ENCODE measurements at regions not wholly inside any gene's neighbourhood (a gene's known extent, or its start where the extent isn't known, plus 50 kb on each side); places are given as distances from the start of the nearest gene placed in this dataset.

DNA sequence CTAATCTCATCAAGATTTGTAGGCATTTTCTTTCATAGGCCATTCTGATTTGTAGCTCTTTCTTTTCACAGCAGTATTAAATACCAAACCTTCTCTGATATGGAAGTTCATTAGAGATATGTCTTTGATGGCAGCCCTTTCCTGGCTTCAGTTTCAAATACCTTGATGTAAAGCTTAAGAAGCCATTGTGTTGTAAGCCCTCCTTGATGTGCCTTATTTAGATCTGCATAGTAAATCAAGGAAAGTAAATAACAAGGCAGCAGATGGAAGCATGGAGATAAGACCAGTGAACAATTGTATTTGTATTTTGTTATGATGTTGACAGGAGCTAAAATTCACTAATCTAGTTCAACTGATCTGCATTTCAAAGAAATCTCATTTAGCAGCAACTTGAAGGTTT lies 234.9 kb upstream of the PPP1R3A start:
- no peaks in the 10 kb centered on the region for H3K36me3 ChIP-seq
- no peaks in the 10 kb centered on the region for H3K27me3 ChIP-seq
- H3K4me3 ChIP-seq, result no peak overlapping the region
- DNase-seq (no peak), ATAC-seq (no peak)
- H3K27ac ChIP-seq, result no peak overlapping the region
- no peaks in the 10 kb centered on the region for H3K4me1 ChIP-seq
- intact Hi-C loops (cut with DNase I), result no loop called here
- H3K9me3 ChIP-seq, result no peaks in the 10 kb centered on the region
- TF ChIP-seq, protein P1, sequence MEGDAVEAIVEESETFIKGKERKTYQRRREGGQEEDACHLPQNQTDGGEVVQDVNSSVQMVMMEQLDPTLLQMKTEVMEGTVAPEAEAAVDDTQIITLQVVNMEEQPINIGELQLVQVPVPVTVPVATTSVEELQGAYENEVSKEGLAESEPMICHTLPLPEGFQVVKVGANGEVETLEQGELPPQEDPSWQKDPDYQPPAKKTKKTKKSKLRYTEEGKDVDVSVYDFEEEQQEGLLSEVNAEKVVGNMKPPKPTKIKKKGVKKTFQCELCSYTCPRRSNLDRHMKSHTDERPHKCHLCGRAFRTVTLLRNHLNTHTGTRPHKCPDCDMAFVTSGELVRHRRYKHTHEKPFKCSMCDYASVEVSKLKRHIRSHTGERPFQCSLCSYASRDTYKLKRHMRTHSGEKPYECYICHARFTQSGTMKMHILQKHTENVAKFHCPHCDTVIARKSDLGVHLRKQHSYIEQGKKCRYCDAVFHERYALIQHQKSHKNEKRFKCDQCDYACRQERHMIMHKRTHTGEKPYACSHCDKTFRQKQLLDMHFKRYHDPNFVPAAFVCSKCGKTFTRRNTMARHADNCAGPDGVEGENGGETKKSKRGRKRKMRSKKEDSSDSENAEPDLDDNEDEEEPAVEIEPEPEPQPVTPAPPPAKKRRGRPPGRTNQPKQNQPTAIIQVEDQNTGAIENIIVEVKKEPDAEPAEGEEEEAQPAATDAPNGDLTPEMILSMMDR (IDR thresholded peaks at IDR 0.05), result no peak

DNA sequence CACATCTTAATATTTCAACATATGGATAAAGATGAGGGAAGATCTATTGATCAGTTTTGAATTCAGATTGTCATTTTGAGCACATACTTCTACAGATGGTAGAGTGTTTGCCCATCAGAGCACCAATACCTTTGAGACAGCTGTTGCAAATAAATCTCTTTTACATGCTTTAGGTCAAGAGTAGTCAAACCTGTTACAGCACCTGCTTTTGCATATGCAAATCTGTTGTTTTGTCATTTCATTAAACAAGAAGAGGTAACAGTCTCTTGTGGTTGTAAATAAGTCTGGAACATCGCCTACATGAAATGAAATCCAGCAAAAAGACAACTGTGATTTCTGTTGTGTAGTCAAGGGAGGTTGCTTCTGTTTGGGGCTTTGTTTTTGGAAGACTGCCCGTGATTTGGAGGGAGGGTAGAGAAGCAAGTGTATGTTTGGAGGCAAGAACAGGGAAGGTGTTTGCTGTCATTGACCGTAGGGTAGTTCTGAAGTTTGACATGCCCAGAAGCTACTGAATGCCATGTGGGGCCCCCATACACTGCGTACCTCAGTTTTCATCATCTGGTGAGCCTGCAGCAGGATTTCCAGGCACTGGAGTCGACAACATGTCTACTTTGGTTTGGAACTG lies 233.6 kb upstream of the PPP1R3A start:
- H3K9me3 ChIP-seq, result no peaks in the 10 kb centered on the region
- ATAC-seq (no peak), DNase-seq (no peak)
- H3K27me3 ChIP-seq, result no peaks in the 10 kb centered on the region
- H3K4me1 ChIP-seq, result no peaks in the 10 kb centered on the region
- H3K4me3 ChIP-seq, result no peak overlapping the region
- intact Hi-C loops (cut with DNase I), result no loop called here
- WGBS, 2 donors, result 47 to 53% methylated on average over 5 of the region's 5 CpGs
- H3K27ac ChIP-seq, result no peak overlapping the region
- TF ChIP-seq, protein P1 (IDR thresholded peaks at IDR 0.05), result no peak
- no peaks in the 10 kb centered on the region for H3K36me3 ChIP-seq

DNA sequence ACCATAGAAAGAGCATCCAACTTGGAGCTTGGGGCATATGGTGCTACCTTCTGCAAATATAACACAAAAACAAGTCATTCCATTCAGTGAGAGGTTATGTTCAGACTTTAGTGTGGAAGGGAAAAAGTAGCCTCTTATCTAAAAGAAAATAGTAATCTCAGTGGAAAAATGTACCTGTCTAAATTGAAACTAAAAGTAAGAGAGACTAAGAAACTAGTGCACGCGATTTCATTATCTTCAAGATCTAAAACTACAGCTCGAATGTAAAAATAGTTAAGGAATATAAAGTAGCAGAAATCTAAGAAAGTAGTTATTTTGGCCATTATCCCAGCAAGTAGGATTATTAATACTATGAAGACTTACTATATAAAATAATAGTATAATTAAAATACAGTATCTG lies 233.0 kb upstream of the PPP1R3A start:
- no peak overlapping the region for H3K27ac ChIP-seq
- no peak for ATAC-seq
- H3K27me3 ChIP-seq, result no peaks in the 10 kb centered on the region
- H3K36me3 ChIP-seq, result no peaks in the 10 kb centered on the region
- WGBS, 2 donors, result 65 to 81% methylated on average over 3 of the region's 3 CpGs
- H3K9me3 ChIP-seq, result no peaks in the 10 kb centered on the region
- H3K4me1 ChIP-seq, result no peaks in the 10 kb centered on the region
- no peak for DNase-seq
- intact Hi-C loops (cut with DNase I), result no loop called here
- TF ChIP-seq, protein P1 (IDR thresholded peaks at IDR 0.05), result no peak
- H3K4me3 ChIP-seq, result no peak overlapping the region

DNA sequence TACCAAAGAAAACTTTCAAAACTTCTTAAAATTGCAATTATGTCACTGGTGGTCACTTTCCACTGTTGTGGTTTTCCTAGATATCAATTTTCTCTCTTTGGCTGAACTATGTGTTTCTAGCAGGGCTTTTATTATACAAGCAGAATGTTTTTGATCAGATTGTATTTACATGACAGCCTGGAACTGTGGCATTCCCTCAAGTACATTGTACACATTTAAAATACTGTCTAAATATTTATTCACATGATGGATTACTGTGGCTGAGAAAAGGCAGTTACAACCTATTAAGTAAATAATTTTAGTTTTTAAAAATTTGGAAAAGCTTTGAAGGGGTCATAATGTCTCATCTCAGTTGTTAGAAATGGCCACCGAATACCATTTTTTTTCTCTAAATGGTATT lies 231.9 kb upstream of the PPP1R3A start:
- Histone ChIP-seq H3K27me3 (no peaks in the 10 kb centered on the region), H3K27ac (no peak overlapping the region), H3K4me3 (no peak overlapping the region), H3K4me1 (no peaks in the 10 kb centered on the region), H3K36me3 (no peaks in the 10 kb centered on the region), H3K9me3 (no peaks in the 10 kb centered on the region)
- WGBS, 2 donors, result 87 to 97% methylated on average over 1 of the region's 1 CpG
- TF ChIP-seq, protein P1 (IDR thresholded peaks at IDR 0.05), result no peak
- no peak for DNase-seq
- ATAC-seq, result no peak
- intact Hi-C loops (cut with DNase I), result no loop called here

Data from heart right ventricle (tissue), 16 donors.